GM12872 (cell line): ENCODE measurements at regions not wholly inside any gene's neighbourhood (a gene's known extent, or its start where the extent isn't known, plus 50 kb on each side); places are given as distances from the start of the nearest gene placed in this dataset.

ENCODE experiments used
- TF ChIP-seq, protein P1 (sequence below): IDR thresholded peaks from 3 replicates; pipeline ENCODE4 v1.5.1; 2011; ENCODE audit warnings: low read depth, mild to moderate bottlenecking, low read length, moderate library complexity; ENCODE audit not compliant: insufficient read depth

- TF ChIP-seq, protein P1, sequence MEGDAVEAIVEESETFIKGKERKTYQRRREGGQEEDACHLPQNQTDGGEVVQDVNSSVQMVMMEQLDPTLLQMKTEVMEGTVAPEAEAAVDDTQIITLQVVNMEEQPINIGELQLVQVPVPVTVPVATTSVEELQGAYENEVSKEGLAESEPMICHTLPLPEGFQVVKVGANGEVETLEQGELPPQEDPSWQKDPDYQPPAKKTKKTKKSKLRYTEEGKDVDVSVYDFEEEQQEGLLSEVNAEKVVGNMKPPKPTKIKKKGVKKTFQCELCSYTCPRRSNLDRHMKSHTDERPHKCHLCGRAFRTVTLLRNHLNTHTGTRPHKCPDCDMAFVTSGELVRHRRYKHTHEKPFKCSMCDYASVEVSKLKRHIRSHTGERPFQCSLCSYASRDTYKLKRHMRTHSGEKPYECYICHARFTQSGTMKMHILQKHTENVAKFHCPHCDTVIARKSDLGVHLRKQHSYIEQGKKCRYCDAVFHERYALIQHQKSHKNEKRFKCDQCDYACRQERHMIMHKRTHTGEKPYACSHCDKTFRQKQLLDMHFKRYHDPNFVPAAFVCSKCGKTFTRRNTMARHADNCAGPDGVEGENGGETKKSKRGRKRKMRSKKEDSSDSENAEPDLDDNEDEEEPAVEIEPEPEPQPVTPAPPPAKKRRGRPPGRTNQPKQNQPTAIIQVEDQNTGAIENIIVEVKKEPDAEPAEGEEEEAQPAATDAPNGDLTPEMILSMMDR = no peak
These were observed 1264.1 kb upstream of the AUTS2 start for GRCh38 chr7:68334216-68334615.

DNA sequence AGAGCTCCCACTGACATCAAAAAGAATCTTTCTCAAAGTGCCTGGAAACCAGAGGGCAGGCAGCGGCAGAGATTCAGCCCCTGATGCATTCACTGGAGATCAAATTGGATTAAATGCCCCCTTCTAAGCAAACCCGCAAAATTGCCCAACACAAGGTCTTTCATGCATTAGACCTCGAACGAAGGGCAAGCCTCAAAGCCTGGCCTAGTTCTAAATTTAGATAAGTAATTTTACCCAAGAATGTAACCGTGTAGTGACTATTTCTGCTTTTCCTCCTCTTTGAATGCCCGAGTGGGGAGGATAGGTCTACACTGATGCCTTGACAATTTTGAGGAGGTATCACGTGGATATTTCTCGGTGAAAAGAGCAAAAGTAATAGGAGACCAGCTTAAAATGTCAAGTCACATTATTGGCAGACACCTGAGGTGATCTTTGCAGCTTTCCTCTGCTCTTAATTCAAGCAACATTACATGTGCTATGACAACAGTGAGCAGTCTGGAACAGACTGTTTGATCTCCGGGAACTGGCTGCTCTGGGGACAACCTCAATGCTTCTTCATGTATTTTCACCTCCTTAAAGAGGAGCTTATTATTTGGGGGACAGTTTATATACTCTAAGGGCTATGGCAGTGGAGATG is 1263.5 kb upstream of the AUTS2 start:
- TF ChIP-seq, protein P1 = no peak

GRCh38 chr7:68336594-68336993 is 1261.7 kb upstream of the AUTS2 start:
- TF ChIP-seq, protein P1 = no peak

GRCh38 chr7:68348401-68348800 is 1249.9 kb upstream of the AUTS2 start:
- TF ChIP-seq, protein P1 = no peak

DNA sequence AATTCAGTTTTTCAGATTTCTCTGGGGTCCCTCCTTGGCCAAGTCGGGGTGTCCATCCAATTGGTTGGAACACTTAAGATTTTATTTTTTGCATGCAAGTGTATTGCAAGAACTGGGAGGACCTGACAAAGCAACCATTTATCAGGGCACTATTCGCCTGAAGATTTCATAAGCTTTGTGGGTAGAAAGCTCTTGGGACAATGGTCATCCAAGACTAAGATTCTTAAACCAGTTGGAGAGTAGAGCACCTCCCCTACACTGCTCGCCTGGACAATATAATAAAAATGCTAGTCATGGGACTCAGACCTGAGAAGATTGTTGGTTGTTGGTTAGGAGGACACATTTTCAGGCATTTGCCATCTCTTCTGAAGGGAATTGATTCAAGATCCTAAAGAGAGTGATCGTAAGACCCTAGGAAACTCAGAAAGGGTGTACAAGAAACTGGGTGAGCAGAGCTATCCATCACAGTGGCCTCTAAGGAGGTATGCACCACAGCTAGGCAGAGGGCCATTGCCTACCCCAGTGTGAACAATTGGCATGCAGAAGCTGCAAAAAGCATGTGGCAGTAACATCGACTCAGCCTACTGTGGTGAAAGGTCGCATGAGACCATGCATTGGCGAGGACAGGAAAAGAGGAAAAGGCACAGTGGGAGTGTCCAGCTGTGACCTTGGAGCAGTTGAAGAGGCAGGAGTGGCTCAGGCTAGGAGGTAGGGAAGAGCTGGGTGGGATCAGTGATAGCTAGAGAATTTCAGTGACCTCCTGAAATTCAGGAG is 1235.3 kb upstream of the AUTS2 start:
- TF ChIP-seq, protein P1 = no peak

- TF ChIP-seq, protein P1 = no peak
These were observed 1233.2 kb upstream of the AUTS2 start for GRCh38 chr7:68364886-68365625.

DNA sequence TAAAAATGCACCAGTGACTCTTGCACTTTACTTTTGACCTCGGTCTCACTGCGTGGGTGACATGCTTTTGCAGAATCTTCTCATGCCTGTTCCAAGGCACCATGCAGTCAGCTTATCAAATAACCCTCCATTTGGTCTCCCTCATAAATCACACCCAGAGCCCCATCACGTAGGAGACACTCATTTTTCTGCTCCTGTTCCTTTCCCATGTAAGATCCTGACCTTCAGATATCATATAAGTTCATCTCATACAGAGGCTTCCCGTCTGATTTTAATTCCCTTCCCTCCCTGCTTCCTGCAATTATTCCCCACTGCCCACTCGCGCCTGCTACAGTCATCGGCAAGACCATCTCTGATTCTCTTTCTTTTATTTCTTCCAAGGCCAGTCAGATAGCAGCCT is 1226.3 kb upstream of the AUTS2 start:
- TF ChIP-seq, protein P1 = no peak
